Uterus (tissue), 2 donors: ENCODE measurements at regions not wholly inside any gene's neighbourhood (a gene's known extent, or its start where the extent isn't known, plus 50 kb on each side); places are given as distances from the start of the nearest gene placed in this dataset.

ENCODE experiments used
- CTCF ChIP-seq, 4 experiments: fragments of 200-600 bp in 2 of 4; fragments of 450-650 bp in 2 of 4; sonication (generic) in 2 of 4; IDR thresholded peaks; one replicate each; pipeline ENCODE4 v1.5.1; 2016 to 2019; ENCODE audit warnings: antibody characterized with exemption in 4 of 4, mild to moderate bottlenecking in 2 of 4, moderate library complexity in 1 of 4
- POLR2A ChIP-seq, 2 donors: fragments of 450-650 bp; IDR thresholded peaks; one replicate each; pipeline ENCODE4 v1.6.1; 2016; ENCODE audit warnings: antibody characterized with exemption in 2 of 2, mild to moderate bottlenecking in 1 of 2, moderate library complexity in 1 of 2

- TF ChIP-seq POLR2A (IDR thresholded peaks at IDR 0.05) (no peak), CTCF (IDR thresholded peaks at IDR 0.05) (no peak)
These were observed 547.8 kb downstream of the TENT5A start for GRCh38 chr6:81204731-81205130.
